Stimulated activated naive CD4-positive, alpha-beta T cell treated with Interleukin-2 at 50 U/mL for 16 hours (primary cell): ENCODE measurements at regions not wholly inside any gene's neighbourhood (a gene's known extent, or its start where the extent isn't known, plus 50 kb on each side); places are given as distances from the start of the nearest gene placed in this dataset.

ENCODE experiments used
- DNase-seq: peaks from one replicate; lab custom pipeline; 2025; lab: John Stamatoyannopoulos, UW

- DNase-seq, result no peak
These were observed 454.9 kb downstream of the LMO7 start for GRCh38 chr13:76091076-76091475.

- DNase-seq, result no peak
These were observed 450.6 kb downstream of the LMO7 start for GRCh38 chr13:76086729-76087128.

GRCh38 chr13:76067850-76068249, 431.7 kb downstream of the LMO7 start:
- no peak for DNase-seq

DNA sequence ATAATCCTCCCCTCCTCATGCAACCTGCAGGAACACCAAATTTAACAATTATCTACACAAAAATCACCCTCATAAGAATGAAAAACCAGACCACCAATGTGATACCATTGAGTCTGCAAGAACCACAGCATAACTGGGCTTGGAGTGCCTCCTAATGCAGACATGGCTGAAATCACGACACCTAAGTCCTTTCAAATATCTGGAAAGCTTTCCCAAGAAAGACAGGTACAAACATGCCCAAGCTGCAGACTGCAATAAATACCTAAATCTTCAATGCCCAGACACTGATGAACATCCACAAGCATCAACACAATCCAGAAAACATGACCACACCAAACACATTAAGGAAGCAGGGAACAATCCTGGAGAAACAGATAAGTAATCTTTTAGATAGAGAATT, 417.1 kb downstream of the LMO7 start:
- DNase-seq, result no peak

DNA sequence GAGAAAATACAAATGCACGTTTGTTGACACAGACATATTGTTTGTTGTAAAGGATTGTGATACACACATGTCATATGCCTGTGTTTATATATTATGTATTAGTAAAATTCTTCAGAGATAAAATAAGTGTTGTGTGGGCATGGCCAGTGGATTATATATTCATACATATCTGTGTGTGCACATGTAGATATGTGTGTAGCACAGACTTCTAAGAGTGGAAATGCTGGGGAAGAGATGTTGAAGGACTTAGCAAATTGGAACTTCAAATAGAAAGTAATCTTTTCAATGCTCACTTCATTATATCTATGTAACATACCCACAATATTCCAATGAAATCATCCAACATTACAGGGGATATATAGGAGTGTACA, 413.2 kb downstream of the LMO7 start:
- DNase-seq, result no peak

DNA sequence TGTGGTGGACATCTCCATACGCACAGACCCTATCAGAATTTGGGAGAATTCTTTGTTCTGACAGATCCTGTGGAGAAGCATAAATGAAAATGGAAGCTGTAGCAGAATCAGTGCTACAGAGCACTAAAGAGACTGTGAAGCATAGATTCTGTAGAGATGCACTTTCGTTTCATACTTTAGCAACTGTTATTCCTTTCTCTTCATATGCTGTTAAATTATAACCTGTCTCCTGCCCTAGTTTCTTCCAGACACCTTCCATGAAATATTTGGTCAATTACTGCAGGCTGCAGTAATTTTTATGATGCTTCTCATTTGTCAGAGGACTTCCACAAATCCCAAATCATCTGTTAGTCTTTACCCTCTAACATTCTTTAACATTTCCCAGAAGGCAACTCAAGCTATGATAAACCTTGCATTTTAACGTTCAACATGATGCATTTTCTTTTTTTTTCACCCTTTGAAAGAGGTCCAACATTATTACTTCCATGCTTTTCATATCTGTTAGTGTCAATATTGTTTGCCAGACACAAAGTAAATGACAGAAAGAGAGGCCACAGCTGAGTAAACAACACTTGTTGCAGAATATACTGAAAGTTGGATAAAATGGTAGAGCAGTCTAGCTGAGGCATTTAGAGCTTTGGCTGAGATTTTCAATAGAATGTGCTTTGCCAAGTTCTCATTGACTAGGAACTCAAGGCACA, 412.7 kb downstream of the LMO7 start:
- no peak for DNase-seq

DNA sequence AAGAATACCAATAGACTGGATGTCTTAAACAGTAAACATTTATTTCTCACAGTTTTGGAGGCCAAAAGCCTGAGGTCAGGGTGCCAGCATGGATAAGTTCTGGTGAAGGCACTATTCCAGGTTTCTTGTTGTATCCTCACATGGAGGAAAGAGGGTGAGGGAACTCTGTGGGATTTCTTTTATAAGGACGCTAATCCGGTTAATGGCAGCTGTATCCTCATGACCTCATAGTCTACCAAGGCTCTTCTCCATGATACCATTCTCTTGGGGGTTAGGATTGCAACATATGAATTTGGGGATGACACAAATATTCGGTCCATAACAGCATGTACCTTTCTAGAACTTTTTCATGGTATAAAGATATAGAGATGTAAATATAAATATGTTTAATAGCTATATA, 412.0 kb downstream of the LMO7 start:
- no peak for DNase-seq

DNA sequence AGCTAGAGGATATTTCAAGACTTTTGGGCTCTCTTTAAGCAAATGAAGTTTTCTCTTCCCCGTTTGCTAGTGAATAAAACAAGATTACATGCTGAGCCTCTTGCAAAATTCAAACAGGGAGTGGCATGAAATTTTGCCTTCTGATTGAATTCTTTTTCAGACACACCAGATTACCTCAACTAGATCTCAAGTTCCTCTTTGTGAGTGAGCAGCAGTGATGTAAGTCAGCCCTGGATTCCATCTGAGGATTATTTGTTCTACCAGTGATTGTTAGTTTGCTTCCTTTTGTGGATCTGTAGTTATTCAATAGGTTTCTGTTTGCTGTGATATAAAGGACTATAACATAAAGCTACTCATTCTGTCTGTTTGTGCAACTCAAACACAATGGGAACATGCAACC, 407.7 kb downstream of the LMO7 start:
- no peak for DNase-seq

DNA sequence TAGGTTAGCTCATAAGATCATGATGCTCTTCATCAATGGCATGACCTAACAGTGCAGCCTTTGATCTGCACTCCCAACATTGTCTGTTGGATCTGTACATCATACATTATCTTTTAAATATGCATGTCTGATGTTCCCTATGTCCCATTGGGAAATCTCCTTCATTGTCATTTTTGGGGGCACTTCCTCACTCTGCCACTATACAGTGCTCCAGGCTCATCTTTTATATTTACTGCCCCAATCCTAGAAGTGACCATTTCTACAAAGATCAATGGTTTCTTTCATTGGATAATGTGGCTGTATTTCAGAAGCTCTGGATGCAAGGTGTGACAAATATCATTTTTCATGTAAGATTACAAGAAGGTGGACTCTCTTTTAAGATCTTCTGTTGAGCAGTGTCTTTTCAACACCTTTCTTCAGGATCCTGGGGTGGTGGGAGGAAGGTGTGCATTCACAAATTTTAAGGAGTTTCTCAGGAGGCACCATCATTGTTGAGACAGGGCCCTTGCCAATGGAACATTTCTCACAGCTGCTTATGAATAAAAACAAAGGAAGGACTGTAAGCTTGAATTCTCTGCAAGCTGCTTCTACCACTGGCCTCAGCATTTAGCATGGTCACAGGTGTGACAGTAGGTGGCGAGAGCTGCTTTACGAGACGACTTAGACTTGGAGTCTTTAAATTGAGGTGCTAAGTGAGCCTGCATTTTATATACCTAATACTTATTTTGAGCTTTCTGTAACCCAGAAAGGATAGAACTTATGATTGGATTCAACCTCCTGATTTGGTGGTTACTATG, 403.0 kb downstream of the LMO7 start:
- DNase-seq, result no peak

DNA sequence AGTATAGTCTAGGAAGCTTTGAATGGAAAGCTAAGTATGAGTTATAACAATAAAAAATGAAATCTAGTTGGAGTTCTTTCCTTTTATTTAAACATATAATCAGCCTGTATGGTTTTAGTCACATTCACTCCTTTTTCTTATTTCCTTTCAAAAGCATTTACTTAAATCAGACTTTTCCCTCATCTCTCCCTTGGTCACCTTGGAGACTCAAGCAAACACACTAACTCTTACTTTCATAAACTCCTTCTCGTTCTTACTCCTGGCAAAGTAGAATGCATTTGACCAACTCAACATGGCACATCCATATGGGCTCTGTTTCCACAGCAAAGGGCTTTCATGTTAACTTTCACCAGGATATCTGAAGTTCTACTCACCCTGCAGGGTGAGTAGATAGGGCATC, 400.0 kb downstream of the LMO7 start:
- no peak for DNase-seq

DNA sequence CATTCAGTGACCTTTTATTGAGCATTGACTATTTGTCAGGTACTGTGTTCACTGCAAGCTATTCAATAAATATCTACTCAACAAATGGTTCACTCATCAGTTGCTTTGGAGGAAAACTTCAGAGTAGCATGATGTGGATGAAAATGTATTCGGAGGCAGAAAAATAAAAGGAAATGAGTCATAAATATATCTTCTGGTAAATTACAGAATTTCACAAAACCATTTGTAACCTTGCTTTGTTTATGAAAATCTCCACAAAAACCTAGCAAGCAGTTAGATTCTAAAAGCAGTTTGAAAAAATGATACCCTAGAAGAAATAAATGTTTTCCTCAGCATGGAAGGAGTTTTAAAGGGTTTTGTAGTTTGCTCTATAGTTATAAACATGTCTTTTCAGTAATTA, 399.6 kb downstream of the LMO7 start:
- no peak for DNase-seq

DNA sequence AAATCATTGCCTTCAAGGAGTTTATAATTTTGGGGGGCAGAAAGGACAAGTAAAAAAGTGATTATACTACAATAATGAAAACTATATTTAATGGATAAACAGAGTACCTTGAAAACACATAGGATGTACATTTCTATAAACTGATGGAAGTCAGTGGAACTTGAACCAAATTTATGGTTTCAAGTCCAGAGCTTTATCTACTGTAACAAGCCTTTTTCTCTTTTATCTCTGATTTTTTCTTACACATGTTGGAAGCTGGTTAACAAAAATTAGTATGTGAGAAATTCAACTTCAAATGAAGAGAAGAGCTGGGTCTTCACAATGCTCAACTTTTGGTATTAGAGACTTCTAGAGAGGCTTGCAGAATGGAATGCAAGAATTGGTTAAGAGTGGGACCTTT, 393.6 kb downstream of the LMO7 start:
- DNase-seq, result no peak

DNA sequence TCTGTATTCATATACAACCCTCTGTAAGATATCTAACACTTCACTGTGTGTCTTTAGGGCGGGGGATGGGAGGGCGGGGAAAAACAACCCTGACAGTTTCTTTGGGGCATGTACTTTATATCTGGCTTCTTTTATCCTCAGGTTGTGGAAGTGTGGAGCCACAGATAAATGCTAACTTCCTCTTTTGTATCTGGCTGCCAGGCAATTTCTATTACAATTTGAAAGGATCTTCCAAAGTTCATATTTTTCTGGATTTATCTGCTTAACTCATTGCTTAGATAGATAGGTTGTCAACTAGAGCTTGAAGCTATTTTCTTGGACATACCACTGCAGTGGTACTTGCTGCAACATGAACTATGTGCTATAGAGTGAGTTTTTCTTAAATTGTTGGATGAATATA, 393.0 kb downstream of the LMO7 start:
- DNase-seq, result no peak

DNA sequence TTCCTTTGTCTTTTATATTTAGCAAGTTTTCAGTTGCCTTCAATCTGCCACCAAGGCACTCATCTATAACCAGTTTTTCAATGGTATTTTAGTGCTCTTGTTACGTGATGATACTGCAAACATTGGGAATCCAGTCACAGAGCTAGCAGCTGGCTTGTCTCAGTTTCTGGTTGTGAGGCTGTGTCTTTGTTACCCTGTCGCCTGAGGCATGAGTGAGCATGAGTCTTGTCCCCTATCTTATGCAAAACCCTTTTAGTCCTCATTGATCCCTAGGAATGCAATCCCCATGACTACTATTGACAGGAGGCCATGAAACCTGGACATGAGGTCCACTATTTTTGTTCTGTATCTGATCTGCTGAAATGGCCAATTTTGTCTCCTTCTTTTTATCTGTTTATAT, 391.0 kb downstream of the LMO7 start:
- DNase-seq, result no peak

DNA sequence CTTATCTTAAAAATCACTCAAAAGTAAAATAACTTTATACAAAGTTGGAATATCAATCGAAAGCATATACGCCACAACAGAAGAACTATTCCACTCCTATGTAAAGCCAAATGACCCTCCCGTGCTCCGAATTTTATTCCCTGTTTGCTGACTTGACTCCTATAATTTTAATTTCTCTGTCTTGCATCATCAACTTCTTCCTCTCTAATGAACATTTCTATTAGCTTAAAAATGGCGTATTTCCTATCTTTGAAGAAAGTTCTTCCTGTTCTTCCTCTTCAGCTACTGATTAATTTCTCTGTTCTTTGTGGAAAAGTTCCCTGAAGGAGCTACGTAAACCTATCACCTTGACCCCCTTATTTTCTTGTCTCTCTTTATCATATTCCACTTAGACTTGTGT, 389.3 kb downstream of the LMO7 start:
- no peak for DNase-seq

DNA sequence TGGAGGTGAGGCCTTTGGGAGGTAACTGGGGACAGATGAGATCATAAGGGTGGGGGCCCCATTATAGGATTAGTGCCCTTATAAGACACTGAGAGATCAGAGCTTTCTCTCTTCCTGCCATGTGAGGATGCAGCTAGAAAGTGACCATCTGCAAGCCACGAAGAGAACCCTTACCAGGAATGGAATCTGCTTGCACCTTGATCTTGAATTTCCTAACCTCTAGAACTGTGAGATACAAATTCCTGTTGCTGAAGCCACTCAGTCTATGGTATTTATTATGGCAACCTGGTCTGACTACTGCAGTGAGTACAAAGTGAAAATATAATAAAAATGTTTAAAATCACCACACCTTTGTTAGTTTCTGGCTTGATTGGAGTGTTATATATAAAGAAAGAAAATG, 388.0 kb downstream of the LMO7 start:
- no peak for DNase-seq

- DNase-seq, result no peak
These were observed 387.5 kb downstream of the LMO7 start for GRCh38 chr13:76023652-76024051.

DNA sequence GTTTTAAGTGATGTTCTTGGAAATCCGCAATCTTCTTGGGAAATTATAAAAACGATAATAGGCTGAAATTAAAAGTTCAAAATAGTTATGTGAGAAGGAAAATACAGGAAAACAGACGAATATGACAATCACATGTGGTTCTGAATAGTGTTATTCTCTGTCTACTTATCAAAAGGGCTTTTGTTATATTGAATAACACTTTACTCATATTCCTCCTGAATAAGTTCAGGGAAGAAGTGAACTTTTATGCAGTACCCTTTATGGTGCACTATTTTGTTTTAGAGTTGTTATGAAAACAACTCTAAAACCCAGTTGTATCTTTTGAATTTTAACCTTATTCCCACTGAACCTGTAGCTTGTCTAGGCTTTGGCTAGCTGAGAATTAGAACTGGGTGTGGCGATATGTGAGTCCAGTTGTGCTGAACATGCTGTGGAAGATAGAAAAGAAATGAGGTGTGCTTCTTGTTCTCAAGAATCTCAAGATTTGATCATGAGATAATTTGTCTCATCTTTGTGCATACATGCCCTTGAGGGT, 384.4 kb downstream of the LMO7 start:
- no peak for DNase-seq

DNA sequence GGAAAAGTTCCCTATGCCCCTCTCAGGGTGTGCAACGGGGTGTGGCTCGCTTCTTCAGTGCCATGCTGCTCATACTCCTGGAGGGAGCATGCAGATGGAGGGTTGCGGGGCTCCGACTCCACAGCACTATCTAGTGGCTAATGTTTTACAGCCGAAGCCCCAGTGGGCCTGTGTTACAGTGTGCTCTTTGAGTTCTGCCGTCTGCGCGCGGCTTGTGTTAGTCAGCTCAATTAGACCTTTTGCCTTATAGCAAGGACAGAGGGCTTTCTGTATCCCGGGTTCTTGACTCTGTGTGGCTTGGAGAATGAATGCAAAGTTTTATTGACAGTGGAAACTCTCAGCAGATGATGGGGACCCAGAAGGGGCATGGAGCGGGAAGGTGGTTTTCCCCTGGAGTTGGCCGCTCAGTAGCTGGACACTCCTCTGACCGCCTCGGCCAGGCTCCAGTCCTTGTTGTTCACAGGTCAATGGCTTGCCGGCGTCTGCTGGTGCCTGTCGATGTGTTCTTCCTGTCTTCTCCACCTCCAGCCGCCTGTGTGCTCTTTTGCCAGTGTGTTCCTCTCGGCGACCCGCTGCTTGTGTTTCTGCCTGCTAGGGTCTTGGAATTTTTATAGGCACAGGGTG, 383.4 kb downstream of the LMO7 start:
- no peak for DNase-seq

- no peak for DNase-seq
These were observed 381.9 kb downstream of the LMO7 start for GRCh38 chr13:76017861-76018556.

DNA sequence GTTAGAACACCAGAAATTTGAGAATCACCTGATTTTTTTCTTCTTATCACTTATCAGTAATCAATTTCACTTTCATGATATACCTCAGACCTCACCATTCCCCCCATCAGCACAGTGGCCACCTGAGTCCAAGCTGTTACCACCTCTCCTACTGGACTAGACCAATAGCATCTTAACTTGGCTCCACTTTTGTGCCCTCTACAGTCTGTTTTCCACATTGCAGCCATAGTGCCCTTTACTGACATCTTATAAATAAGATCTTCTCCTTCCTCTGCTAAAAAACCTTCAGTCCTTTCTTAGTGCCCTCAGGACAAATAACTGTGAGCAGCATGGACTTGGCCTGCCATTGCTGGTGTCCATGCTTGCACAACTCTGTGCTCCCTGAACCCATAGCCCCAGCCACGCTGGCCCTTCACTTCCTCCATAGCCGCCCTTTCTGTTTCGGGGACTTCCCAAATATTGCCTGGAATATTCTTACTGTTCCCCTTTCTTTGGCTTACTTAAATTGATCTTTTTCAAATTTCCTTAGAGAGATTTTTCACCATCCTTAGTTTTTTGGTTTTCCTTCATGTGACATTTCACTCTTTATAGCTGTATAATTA, 380.8 kb downstream of the LMO7 start:
- no peak for DNase-seq
